Cortex of kidney (tissue), 1 donor: ENCODE measurements at regions not wholly inside any gene's neighbourhood (a gene's known extent, or its start where the extent isn't known, plus 50 kb on each side); places are given as distances from the start of the nearest gene placed in this dataset.

Experiments used
- DNase-seq: peaks from one replicate; lab custom pipeline; 2025; lab: John Stamatoyannopoulos, UW

DNA sequence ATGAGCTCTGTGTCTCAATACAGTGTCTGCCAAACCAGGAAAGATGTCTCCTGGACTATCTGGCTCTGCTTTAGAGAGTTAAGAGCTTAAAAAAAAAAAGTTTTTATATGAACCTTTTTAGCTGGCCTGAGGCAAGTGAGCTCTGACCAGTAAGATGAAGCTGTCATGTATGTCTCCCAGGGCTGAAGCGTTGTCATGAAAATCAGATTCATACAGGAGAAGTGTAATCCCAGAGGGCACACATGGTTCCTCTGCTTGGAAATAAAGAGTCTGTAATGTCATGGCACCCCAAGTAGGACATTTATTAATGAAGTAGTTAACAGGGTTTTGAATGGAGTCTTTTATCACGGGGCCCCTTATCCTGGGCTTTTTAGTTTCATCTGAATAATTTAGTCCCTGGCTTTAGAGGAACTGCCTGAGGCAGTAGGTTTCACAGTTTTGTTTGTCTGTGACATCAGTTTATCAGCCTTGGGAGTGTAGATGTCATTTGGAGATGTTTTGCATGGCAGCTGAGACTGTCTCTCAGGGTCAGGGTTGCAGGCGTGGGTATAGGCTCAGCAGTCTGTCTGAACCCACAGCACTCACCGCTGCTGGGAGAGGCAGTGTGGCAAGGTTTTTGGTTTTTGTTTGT lies 223.3 kb downstream of the DIRAS2 start:
- no peak for DNase-seq

DNA sequence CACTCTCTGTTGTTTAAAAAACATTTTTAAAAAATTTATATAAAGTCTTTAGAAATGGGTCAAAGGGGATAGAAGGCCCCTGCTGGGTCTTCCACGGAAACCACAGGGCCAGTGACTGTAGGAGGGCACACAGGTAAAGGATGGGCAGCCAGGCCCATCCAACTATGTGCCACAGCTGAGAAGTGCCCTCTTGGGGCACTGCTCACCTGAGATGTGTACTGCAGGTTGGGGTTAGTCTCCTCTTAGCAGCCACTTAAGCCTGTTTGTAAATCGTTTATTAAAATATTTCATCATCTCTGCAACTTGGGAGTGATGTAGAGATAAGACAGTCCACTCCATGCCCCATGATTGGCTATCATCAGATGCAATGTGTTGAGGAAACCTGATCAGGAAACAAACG lies 222.4 kb downstream of the DIRAS2 start:
- DNase-seq: no peak

DNA sequence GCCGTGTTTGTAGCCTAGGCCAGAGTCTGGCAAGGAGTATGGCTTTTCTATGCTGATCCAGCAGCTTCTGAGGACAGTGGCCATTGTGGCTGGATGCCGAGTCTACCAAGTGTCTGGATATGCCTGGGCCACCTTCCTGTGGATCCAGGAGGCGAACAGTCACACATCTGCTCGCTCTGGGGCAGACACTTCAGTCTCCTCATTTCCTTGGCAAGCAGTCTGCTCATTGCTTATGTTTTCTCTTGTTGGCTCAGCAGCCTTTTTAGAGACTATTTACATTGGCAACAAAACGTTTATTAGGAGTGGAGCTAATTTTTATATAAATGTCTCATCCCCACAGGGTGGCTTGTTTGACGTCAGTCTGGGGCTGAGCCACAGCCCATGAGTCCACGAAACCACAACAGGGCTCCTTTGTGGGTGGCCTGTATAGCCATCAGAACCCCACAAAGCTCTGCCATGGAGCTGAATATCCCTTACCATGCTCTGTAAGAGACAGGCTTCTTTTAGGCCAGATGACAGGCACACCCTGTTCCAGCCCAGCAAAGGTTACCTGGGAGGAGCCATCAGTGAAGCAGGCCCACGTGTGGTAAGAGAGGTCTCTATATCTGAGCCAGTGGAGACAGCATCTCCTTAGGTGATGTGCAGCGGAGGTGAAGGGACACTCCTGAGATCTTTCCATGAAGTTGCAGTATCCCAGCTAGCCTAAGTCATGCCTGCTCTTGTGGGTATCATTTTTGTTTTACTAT lies 221.7 kb downstream of the DIRAS2 start:
- no peak for DNase-seq

DNA sequence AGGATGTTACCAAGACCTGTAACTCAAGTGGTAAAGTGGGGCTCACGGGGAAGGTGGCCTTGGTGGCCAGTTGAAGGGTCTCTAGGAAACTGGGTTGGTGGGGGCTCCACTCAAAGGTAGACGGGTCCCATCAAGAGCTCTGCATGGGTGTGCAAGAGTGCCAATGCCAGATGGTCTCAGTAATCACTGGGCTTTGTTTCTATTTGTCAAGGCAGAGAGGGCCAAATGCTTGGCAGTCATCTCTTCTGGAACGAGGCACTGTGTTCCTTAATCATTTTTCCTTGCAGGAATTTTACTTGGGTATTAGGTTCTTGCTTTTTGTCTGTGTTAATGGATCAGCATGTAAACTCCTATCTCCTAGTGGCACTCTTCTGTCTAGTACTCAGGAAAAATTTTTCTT lies 220.8 kb downstream of the DIRAS2 start:
- no peak for DNase-seq

DNA sequence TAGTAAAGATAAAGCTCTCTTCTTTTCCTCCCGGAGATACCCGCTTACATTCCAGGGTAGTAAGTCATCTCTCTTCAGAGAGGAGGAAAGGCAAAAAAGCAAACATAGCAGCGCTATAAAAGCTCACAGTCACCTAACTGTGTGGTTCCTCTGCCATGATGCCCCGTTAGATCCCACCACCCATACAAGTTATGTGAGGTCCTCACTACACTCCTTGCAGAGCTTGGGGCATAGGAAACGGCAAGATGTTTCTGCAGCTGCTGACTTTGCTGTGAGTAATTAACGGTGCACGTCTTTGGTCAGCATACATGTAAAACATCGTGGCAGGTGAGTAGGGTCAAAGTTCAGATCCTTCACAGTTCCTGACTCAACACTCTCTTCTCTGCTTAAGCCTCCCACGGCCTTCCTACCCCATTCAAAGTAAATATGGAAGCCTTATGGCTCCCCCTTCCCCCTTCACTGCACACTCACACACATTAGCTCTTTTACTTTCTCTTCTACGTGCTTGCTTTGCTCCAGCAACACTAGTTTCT lies 218.9 kb downstream of the DIRAS2 start:
- no peak for DNase-seq

DNA sequence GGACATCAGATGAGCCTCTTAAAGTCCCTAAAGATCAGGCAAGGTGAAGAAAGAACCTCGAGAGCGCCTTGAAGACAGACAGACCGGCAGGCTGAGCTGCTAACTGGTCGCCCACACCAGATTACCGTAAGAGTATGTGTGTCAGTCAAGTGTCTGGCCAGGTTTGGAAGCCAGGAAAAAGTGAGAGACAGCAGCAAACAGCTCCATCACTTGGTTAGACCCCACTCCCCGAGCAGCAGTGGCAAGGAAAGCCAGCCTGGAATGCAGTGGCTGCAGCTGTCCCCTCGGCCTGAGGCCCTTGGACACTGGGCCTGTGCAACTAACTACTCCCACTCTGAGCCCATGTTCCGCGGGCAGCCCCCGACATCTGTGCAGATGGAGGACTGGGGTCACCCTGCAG lies 214.1 kb downstream of the DIRAS2 start:
- DNase-seq: no peak

DNA sequence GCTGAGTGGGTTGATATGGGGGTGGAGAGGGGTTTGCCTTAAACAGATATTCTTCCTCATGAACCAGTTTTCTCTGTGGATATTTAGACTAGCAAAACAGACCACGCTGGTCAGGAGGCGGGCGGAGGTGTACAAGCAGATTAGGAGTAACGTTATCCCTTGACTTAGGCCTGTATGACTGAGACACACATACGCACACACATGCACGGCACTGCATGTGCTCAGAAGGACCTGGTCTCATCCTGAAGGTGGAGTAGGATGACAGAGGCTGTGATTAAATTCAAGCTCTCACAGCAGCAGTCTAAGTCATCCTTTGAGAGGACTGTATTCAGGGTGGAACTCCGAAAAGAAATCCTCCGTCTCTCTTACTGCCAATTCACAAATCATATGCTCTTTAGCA lies 209.7 kb downstream of the DIRAS2 start:
- no peak for DNase-seq

DNA sequence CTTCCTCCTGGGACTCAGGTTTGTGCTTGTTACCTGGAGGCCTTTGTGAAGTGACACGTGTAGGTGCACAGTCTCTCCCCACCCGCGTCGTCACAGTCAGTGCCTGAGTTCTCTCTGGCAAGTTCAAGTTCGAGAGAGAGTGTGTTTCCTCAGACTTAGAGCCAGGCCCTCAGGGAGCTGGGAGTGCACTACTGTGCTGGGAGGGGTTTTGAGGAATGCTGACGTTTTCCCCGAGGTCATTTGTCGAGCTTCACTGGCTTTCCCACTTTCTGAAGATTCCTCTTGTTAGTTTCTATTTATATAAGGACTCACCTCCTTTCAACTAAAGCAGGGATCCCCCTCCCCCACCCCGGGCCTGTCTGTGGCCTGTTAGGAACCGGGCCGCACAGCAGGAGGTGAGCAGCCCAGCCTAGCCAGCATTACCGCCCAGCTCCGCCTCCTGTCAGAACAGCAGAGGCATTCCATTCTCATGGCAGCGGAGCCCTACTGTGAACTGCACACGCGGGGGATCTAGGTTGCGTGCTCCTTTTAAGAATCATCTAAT lies 209.2 kb downstream of the DIRAS2 start:
- no peak for DNase-seq

DNA sequence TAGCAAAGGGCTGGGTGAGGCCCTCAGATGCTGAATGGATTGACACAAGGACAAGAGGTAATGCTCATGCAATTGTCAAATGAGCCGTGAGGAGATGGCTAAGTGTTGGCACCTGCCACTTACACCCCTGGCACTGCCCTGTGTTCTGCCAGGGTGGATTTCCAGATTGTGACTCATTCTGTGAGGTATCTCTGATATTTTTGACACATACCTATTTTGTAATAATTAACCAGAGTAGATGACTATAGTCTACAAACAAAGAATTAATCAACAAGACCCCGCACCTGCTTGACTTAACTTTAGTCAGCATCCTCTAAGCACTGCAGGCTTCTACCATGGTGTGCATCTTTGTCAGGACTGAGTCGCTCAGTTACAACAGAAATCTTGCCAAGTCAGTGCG lies 200.8 kb downstream of the DIRAS2 start:
- DNase-seq: no peak

DNA sequence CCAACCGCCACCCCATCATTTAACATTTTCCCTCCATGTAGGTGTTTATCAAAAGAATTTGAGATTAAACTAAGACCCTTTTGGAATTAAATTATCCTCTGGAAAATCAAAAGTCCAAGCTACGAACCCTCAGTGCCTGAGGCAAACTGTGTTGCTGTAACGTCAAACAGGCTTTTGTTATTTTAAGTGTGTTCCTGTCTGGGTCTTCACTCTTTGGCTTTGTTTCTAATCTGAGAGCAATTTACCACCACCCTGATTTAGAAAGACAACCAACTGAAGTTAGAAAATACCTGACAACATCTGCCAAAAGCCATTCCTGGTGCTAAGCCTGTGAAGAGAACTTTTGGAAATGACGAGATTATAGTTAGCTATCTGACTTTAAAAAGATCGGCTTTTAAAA lies 199.9 kb downstream of the DIRAS2 start:
- no peak for DNase-seq

DNA sequence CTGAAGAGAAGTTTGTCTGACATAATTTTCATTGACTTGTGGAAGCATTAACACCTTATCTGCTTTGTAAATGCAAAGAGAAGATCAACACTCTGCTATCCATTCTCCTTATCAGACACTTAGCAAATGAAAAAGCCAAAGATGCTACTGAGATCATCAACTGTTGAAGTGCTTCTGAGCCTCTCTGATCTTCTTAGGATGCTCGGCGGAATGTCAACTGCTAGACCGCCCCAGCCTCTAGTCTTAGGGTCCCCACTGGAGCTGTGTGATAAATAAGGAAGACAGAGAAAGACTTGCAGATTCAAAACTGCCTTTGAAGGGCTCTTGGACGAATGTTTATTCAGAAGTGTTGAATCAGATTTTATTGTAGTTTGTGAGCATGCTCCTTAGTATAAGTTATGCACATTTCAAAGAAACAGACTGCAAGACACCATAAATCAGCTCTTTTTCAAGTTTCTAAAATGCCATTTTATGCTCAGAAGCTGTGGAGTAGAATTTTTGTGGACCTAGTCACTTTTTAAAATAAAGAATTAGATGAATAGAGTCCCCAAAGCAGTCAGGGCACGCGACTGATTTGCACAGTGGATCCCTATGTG lies 197.9 kb downstream of the DIRAS2 start:
- DNase-seq: no peak

DNA sequence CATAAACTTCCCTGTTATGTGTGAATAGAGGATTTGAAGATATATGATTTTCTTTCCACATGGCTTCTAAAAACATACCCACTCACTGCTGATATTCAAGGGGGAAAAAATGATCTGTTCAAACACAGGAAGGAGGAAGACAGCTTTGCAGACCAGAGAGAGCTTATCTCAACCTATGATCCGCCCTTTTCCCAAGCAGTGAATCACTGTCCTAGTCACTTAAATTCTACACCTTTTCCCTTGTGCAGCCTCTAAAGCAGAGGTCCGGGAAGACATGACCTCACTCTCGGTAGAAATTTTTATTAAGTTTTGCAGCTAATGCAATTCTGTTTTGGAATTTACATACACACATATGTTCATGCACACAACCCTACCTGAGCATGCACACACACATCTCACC lies 197.2 kb downstream of the DIRAS2 start:
- DNase-seq: no peak

DNA sequence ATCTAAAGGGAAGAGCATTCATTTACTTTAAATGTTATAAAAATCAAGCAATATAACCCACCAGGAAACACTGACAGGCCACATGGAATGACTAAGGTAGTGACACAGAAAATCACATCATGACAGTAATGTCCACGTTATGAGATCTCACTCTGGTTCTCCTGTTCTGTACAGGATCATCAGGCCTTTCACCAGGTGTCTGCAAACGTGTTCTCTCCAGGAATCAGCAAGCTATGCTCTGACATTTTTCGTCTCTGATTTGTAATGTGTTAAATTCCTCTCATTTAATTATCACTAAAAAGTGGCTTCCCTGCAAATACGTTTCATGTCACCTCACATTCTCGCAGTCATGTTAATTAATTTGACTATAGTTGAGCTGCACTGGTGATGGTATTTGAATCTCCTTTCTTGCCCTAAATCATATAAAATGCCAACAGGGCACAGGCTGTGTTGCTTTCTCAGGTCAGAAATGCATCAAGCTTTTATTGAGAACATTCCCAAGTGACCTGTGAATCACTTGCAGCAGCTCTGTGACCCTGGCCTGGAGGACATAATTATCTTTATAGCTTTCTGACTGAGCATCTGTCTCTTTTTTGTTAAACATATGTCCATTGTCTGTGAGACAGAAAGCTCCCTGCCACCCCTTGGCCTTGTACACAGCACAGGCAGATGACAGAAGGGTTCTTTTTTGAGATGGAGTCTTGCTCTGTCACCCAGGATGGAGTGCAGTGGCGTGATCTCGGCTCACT lies 196.2 kb downstream of the DIRAS2 start:
- no peak for DNase-seq

DNA sequence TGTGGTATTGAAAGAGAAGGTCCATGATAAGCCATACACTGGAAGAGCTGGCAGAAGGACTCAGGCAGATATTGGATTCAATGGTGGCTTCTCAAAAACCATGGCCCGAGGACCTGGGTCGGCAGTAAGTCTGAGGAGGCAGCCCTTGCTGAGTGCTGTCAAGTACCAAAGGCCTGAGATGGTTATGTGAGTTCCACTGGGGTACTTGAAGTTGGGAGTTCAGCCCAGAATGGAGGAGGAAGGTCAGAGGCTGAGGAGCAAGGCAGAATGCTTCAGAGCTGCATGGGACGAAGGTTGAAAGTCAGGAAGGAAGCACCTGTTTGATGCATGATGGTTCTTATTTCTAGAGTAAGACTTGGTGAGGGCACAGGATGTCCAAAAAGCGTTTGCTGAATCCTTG lies 194.9 kb downstream of the DIRAS2 start:
- DNase-seq: no peak

DNA sequence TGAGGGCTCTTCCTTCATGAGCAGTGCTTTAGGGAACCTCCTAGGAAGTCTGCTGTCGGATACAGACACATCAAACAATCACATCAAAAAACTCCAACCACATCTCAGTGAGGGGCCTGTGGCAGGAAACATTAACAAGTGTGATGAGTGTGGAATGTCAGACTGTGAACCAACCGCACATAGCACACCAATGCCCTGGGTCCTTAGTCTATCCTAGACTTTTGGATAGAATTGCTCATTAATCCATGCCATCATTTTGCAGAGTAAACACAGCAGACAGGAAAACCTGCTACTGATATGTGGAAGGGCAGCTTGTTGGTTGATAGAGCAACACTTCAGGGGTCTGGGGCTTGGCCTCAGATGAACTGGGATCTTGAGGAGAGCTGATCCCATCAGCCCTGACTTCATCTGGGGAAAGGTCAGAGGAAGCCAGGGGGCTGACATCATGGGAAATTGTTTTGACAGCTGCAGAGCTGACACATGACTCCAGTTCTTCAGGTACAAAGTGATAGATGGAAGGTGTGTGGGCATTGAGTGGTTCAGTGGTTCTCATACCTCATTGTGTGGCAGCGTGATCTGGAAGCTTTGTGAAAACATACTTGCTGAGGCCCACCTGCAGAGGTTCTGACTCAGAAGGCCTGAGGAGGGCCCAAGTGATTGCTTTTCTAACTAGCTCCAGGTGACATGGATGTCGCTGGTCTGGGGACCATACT lies 193.3 kb downstream of the DIRAS2 start:
- DNase-seq: no peak

DNA sequence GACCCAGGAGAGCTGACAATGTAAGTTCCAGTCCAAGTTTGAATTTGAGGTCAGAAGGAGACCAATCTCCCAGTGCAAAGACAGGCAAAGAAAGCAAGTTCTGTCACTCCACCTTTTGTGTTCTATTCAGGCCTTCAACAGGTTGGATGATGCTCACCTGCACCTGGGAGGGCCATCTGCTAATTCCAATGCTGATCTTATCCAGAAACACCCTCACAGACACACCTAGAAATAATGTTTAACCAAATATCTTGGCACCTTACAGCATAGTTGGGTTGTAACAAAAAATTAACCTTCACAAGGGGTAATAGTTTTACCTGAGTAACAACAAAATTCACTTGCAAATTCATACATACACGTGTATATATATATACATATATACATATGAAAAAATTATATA lies 190.8 kb downstream of the DIRAS2 start:
- DNase-seq: no peak

DNA sequence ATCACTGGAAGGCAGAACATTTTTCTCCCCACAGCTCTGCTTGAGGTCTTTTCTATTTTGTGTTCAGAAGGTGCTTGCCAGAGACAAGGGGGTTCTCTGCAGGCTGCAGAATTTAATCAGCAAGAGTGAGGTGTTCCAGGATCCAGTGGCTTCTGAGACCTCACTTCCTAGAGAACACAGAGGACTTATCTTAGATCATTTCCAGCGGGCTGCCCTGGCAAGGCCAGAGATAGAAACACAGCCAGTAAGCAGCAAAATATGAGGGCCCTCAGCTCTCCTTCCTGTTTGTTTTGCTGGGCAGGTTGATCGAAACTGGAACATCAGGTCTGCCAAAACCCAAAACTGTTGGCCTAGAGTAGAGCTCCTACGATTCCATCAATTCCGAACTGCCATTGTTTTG lies 187.3 kb downstream of the DIRAS2 start:
- DNase-seq: no peak

DNA sequence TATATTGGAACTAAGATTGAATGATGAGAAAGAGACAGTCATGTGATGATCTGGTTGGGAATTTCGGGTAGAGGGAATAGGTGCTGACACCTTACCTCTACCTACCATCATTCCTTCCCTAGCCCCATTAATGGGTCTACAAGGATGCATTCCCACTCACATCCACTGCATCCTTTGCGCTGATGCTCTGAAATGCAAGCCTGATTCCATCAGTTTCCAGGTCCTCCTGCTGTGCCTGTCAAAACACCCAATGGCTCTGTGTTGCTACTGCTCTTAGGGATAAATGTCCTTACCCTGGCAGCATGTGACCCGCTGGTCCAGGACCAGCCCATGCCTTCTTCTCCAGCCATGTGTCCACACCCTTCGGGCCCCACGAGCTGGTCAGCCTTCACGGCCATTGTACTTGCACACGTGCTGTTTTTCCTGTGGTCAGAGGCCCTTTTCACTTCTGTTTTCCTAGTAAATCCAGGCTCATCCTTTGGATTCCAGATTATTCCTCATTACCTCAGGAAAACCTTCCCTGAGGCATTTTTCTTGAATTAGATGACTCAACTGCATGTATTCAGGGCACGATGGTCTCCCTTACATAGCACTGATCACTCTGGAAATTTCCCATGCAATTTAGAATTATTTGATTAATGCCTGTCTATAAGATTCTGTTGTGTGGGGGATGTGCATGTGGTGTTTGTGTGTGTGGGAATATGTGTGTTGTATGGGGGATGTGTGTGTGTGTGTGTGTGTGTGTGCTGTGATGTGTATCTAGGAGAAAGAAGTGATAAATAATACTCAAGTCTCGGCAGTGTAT lies 185.0 kb downstream of the DIRAS2 start:
- DNase-seq: no peak

DNA sequence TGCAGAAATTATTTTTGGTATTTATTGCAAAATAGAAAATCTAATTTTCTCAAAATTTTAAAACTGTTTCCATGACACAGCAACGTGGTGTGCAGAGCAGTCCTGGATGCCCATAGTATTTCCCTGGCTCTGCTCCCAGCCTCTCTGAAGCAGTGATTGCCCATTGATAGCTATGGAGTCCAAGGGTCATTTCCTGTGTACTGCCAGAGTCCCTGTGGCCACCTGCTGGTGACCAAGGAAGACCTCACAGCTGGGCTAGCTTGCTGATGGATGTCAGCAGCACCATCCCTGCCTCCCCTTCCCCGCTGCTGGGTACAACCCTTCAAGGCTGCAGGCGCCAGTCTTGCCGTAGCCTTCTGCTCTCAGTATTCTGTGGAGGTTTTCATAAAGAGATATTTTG lies 184.1 kb downstream of the DIRAS2 start:
- no peak for DNase-seq

DNA sequence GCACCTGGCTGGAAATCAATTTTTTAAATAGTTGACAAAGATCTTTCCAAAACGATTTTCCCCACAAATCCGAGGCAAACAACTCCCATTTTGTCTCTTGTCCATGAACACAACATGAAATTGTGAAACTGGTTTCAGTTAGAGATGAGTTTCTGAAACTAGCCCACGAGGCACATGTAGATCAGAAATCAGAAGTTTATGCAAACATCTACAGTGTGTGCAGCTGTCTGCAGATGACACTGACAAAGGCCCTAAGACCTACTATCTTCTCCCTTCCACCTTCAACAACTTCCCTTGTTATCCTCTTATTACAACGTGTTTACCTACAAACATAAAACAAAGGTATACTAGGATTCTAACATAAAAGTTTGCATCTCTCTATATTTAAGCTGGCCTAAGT lies 183.3 kb downstream of the DIRAS2 start:
- no peak for DNase-seq

DNA sequence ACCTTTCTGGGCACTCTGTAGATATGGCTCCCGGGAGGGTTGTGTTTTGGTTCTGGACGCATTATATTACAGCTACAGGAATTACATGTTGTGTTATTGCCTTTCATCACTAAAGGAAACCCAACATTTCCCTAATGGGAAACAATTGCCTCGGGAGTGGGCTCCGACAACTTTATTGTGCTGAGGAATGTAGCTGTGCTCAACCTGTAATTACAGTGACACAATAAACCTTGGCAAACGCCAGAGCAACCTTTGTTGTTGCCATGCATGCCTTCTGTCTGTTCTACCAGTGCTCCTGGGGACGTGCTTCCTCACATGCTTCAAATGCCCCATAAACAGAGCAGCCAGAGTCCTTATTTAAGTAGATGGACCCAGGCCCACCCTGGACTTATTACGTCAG lies 182.4 kb downstream of the DIRAS2 start:
- DNase-seq: no peak
